Ishikawa (cell line): ENCODE measurements at regions not wholly inside any gene's neighbourhood (a gene's known extent, or its start where the extent isn't known, plus 50 kb on each side); places are given as distances from the start of the nearest gene placed in this dataset.

Experiments
- CEBPB ChIP-seq: IDR thresholded peaks from 2 replicates; pipeline ENCODE4 v1.6.1; 2012
- CREB1 ChIP-seq: IDR thresholded peaks from 2 replicates; pipeline ENCODE4 v1.6.1; 2012; ENCODE audit warnings: low read depth
- EGR1 ChIP-seq: IDR thresholded peaks from 2 replicates; pipeline ENCODE4 v1.6.1; 2012
- FOXM1 ChIP-seq: IDR thresholded peaks from 2 replicates; pipeline ENCODE4 v1.6.1; 2012; ENCODE audit warnings: low read depth, borderline replicate concordance
- NFIC ChIP-seq: IDR thresholded peaks from 2 replicates; pipeline ENCODE4 v1.6.1; 2012
- RAD21 ChIP-seq: IDR thresholded peaks from 2 replicates; pipeline ENCODE4 v1.6.1; 2012; ENCODE audit warnings: low read depth
- REST ChIP-seq: IDR thresholded peaks from 2 replicates; pipeline ENCODE4 v1.6.1; 2012; ENCODE audit warnings: low read depth, mild to moderate bottlenecking
- TAF1 ChIP-seq: IDR thresholded peaks from 2 replicates; pipeline ENCODE4 v1.6.1; 2012; ENCODE audit warnings: low read depth, mild to moderate bottlenecking
- TCF12 ChIP-seq: IDR thresholded peaks from 2 replicates; pipeline ENCODE4 v1.6.1; 2012; ENCODE audit warnings: low read depth
- TEAD4 ChIP-seq: IDR thresholded peaks from 2 replicates; pipeline ENCODE4 v1.6.1; 2012
- USF1 ChIP-seq: IDR thresholded peaks from 2 replicates; pipeline ENCODE4 v1.6.1; 2012
- ZBTB7A ChIP-seq: IDR thresholded peaks from 2 replicates; pipeline ENCODE4 v1.6.1; 2012; ENCODE audit warnings: low read depth

DNA sequence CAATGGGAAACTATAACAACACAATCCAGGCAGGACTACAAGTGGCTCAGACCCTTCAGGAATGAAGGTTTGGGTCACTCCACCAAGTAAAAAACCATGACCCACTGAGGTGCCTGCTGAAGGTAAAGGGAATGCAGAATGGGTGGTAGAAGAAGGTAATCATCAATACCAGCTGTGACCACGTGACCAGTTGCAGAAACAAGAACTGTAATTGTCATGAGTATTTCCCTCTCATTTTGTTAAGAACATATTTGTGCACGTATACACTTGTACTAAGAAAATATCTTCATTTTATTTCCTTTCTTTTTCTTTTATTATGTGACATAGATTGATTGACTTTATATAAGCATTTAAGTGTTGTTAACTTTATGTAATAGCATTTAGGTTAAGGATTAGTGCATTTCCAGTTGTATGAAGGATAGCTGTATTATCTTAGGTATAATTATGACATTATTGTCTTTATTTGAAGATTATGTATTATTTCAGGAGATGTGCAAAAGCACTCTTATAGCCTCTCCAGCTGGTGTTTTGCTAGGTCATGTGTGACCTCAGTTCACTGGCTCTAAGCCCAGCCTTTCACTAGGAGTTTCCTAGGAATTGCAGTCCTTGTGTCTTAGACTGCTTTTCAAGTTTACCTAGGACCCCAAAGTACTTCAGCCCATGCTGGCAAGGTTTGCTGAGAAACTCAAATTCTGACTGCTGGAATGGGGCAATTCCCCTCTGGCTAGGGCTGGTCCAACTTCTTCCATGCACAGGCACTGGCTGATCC, 125.7 kb upstream of the DPP10 start:
- TF ChIP-seq CREB1 (no peak), NFIC (no peak), TEAD4 (no peak), USF1 (no peak), REST (no peak), FOXM1 (no peak), ZBTB7A (no peak), EGR1 (no peak), RAD21 (no peak), TAF1 (no peak), CEBPB (no peak), TCF12 (no peak)
